SK-N-MC (cell line): ENCODE measurements at regions not wholly inside any gene's neighbourhood (a gene's known extent, or its start where the extent isn't known, plus 50 kb on each side); places are given as distances from the start of the nearest gene placed in this dataset.
"Not testable (repeated sequence)": the region's sequence is repeated elsewhere in the genome, so short reads cannot be mapped to it uniquely, and the experiment has no call there.

ENCODE experiments used
- DNase-seq: peaks from one replicate; pipeline ENCODE4 v3.0.0-alpha.2; 2011; ENCODE audit warnings: low read depth, low spot score
- H3K27ac ChIP-seq: fragments of 200-600 bp; sonication (generic); 2 replicates; pipeline ENCODE4 v1.5.1; 2016; ENCODE audit warnings: mixed run types
- H3K36me3 ChIP-seq: fragments of 200-600 bp; sonication (generic); 2 replicates; pipeline ENCODE4 v1.6.1; 2017; ENCODE audit warnings: antibody characterized with exemption, low read length, mixed read lengths; ENCODE audit not compliant: insufficient read depth
- H3K4me3 ChIP-seq: fragments of 200-600 bp; sonication (generic); 2 replicates; pipeline ENCODE4 v1.5.1; 2016
- H3K9ac ChIP-seq: fragments of 200-600 bp; sonication (generic); 2 replicates; pipeline ENCODE4 v1.8.0; 2017; ENCODE audit warnings: mixed run types, mixed read lengths; ENCODE audit not compliant: insufficient read length
- H3K9me3 ChIP-seq: fragments of 200-600 bp; sonication (generic); 2 replicates; pipeline ENCODE4 v1.6.1; 2017; ENCODE audit warnings: low read depth, mild to moderate bottlenecking, antibody characterized with exemption, low read length, moderate library complexity, mixed read lengths
- EZH2 ChIP-seq: fragments of 200-600 bp; sonication (generic); IDR thresholded peaks from one replicate; pipeline ENCODE4 v1.6.1; 2017; ENCODE audit warnings: antibody characterized with exemption
- FOXP2 ChIP-seq: optimal IDR thresholded peaks from 2 replicates; pipeline ENCODE3; 2011; ENCODE audit warnings: mild to moderate bottlenecking, moderate library complexity; ENCODE audit not compliant: insufficient read depth; ENCODE audit errors: extremely low read length, control extremely low read depth
- POLR2AphosphoS5 ChIP-seq: IDR thresholded peaks from 2 replicates; pipeline ENCODE4 v1.6.1; 2012; ENCODE audit warnings: mild to moderate bottlenecking, low read depth, low read length, borderline replicate concordance

GRCh38 chr1:105437847-105438246 is 1618.6 kb upstream of the PRMT6 start:
- TF ChIP-seq FOXP2, result no peak
- TF ChIP-seq POLR2AphosphoS5, result no peak
- no peak for TF ChIP-seq EZH2
- Histone ChIP-seq H3K9me3 (no peaks in the 10 kb centered on the region), H3K9ac (no peak overlapping the region), H3K36me3 (no peaks in the 10 kb centered on the region), H3K27ac (no peak overlapping the region), H3K4me3 (no peak overlapping the region)
- DNase-seq, result no peak

DNA sequence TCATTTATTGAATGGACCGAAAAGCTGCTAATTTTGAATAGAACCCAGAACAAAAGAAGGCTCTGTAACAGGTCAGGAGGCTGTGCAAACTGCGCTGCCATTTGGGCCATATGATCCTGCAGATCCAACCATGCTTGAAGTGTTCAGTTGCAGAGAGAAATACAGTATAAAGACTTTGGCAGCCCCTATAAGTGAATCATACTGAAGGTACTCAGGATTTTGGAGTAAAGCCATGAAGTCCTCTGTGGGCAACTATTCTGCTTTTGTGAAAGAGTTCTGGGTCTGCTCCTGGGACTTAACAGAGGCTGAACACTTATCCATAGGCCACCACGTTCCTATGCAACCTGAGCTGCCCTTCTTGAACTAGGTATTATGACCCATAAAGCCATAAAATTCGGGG is 1613.6 kb upstream of the PRMT6 start:
- TF ChIP-seq EZH2, result no peak
- TF ChIP-seq FOXP2, result no peak
- TF ChIP-seq POLR2AphosphoS5, result no peak
- H3K36me3 ChIP-seq, result no peaks in the 10 kb centered on the region
- H3K4me3 ChIP-seq, result no peak overlapping the region
- DNase-seq, result no peak
- H3K9me3 ChIP-seq, result no peaks in the 10 kb centered on the region
- no peak overlapping the region for H3K27ac ChIP-seq
- no peak overlapping the region for H3K9ac ChIP-seq

- no peak overlapping the region for H3K27ac ChIP-seq
- H3K36me3 ChIP-seq, result no peaks in the 10 kb centered on the region
- no peak for DNase-seq
- H3K9me3 ChIP-seq, result no peaks in the 10 kb centered on the region
- H3K9ac ChIP-seq, result no peak overlapping the region
- no peak overlapping the region for H3K4me3 ChIP-seq
- TF ChIP-seq EZH2, result no peak
- no peak for TF ChIP-seq FOXP2
- TF ChIP-seq POLR2AphosphoS5, result no peak
Observed at GRCh38 chr1:105459759-105460158, 1596.7 kb upstream of the PRMT6 start.

DNA sequence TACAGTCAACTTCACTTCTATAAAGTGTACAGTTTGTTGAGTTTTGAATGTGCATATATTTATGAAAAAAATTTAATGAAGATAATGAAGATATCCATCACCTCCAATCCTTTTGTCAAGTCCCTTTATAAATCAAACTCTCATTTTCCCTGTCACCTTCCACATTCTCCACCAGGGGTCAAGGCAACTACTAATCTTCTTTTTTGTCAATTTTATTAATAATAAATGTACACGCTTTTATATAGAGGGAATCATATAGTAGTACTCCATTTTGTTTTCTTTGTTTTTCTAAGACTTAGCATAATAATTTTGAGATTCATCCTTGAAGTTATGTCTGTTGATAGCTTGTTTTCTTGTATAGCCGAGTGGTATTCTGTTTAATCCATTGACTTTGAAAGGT is 1594.2 kb upstream of the PRMT6 start:
- Histone ChIP-seq H3K4me3 (no peak overlapping the region), H3K9ac (no peak overlapping the region), H3K9me3 (no peaks in the 10 kb centered on the region), H3K36me3 (no peaks in the 10 kb centered on the region), H3K27ac (no peak overlapping the region)
- DNase-seq, result no peak
- no peak for TF ChIP-seq POLR2AphosphoS5
- TF ChIP-seq EZH2, result no peak
- no peak for TF ChIP-seq FOXP2

- H3K4me3 ChIP-seq, result no peak overlapping the region
- DNase-seq, result no peak
- H3K9ac ChIP-seq, result no peak overlapping the region
- H3K9me3 ChIP-seq, result no peaks in the 10 kb centered on the region
- H3K36me3 ChIP-seq, result no peaks in the 10 kb centered on the region
- H3K27ac ChIP-seq, result no peak overlapping the region
- no peak for TF ChIP-seq POLR2AphosphoS5
- TF ChIP-seq EZH2, result no peak
- TF ChIP-seq FOXP2, result no peak
Observed at GRCh38 chr1:105467549-105467948, 1588.9 kb upstream of the PRMT6 start.

DNA sequence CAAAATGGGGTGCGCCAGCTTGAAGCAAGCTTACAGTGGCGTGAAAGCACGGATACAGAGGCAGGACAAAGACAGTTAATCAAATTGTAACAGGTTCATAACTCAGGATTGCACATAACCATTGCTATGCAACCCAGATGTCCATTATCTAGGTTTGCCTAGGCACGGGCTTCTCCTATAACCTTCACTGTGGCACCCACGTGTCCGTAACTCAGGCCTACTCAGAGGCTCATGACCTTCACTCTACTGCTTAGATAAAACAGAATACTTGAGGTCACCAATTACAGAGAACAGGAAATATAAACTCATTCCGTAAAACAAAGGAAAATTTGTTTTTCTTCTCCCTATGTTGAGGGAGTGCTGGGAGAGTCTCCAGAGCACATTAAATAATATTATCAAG is 1585.9 kb upstream of the PRMT6 start:
- H3K4me3 ChIP-seq, H3K9me3 ChIP-seq, H3K9ac ChIP-seq, DNase-seq, H3K36me3 ChIP-seq, H3K27ac ChIP-seq: not testable (repeated sequence)

GRCh38 chr1:105483436-105483835 is 1573.0 kb upstream of the PRMT6 start:
- H3K4me3 ChIP-seq, result no peak overlapping the region
- DNase-seq, result no peak
- TF ChIP-seq EZH2, result no peak
- no peak for TF ChIP-seq POLR2AphosphoS5
- no peak for TF ChIP-seq FOXP2
- no peak overlapping the region for H3K27ac ChIP-seq
- H3K9ac ChIP-seq, result no peak overlapping the region
- no peaks in the 10 kb centered on the region for H3K36me3 ChIP-seq
- H3K9me3 ChIP-seq, result no peaks in the 10 kb centered on the region

DNA sequence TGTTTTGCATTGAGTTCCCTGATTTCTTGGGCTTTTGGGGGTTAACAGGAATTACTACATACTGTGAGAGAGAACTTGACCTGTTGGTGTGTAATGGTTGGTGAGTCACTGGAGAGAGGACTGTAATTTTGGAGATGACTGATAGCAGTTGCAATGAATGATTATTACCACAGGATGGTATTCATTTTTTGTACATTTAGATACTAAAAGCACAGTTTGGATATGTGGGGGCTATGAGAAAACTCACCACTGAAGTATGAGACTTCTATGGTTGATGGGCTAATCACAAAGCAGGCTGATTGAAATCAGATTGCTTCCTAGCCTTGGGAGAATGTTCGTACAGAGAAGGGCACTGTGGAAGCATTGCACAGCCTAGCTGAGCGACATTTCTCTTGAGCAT is 1571.3 kb upstream of the PRMT6 start:
- H3K36me3 ChIP-seq, result no peaks in the 10 kb centered on the region
- no peak overlapping the region for H3K4me3 ChIP-seq
- TF ChIP-seq EZH2, result no peak
- TF ChIP-seq FOXP2, result no peak
- TF ChIP-seq POLR2AphosphoS5, result no peak
- no peak overlapping the region for H3K27ac ChIP-seq
- no peak overlapping the region for H3K9ac ChIP-seq
- H3K9me3 ChIP-seq, result no peaks in the 10 kb centered on the region
- no peak for DNase-seq

- no peak overlapping the region for H3K27ac ChIP-seq
- H3K36me3 ChIP-seq, result no peaks in the 10 kb centered on the region
- no peaks in the 10 kb centered on the region for H3K9me3 ChIP-seq
- no peak for DNase-seq
- no peak for TF ChIP-seq POLR2AphosphoS5
- TF ChIP-seq FOXP2, result no peak
- H3K4me3 ChIP-seq, result no peak overlapping the region
- H3K9ac ChIP-seq, result no peak overlapping the region
Observed at GRCh38 chr1:105492921-105493320, 1563.6 kb upstream of the PRMT6 start.
